ENCODE measurements at regions not wholly inside any gene's neighbourhood (a gene's known extent, or its start where the extent isn't known, plus 50 kb on each side); places are given as distances from the start of the nearest gene placed in this dataset.

- Histone ChIP-seq H3K36me3 (ENCODE audit: control insufficient read depth in 4 of 4, insufficient read depth in 3 of 4, low read depth in 1 of 4, low read length in 3 of 4) (no peaks in the 10 kb centered on the region), H3K4me3 (ENCODE audit: low read depth in 1 of 3, low read length in 3 of 3) (no peak overlapping the region), H3K9me3 (ENCODE audit: control insufficient read depth in 4 of 4, low read length in 3 of 4) (no peaks in the 10 kb centered on the region), H3K4me1 (ENCODE audit: control insufficient read depth in 4 of 4, insufficient read depth in 4 of 4, low read length in 3 of 4) (peaks cover 0 to 4% (median 2%) of the 10 kb centered on the region in 4 donors), H3K27me3 (ENCODE audit: control insufficient read depth in 4 of 4, insufficient read depth in 4 of 4, low read length in 3 of 4) (no peaks in the 10 kb centered on the region), H3K9ac (ENCODE audit: low read depth in 1 of 2, low read length in 2 of 2) (no peak overlapping the region), H3K27ac (ENCODE audit: low read depth in 1 of 2, low read length in 2 of 2) (no peak overlapping the region)
- WGBS, result 39% methylated on average over 1 of the region's 1 CpG
- TF ChIP-seq CTCF (IDR thresholded peaks at IDR 0.05; ENCODE audit: low read depth, low read length, missing input control) (no peak), HNF4A (conservative IDR thresholded peaks at IDR 0.05) (no peak), RAD21 (IDR thresholded peaks at IDR 0.05) (no peak), JUND (IDR thresholded peaks at IDR 0.05) (no peak), GABPA (IDR thresholded peaks at IDR 0.05 in 1 of 2, conservative IDR thresholded peaks at IDR 0.05 in 1 of 2) (no peak), EGR1 (IDR thresholded peaks at IDR 0.05; ENCODE audit: low read depth in 2 of 2) (no peak), HNF4G (IDR thresholded peaks at IDR 0.05) (no peak), NR2F2 (IDR thresholded peaks at IDR 0.05) (no peak), RXRA (IDR thresholded peaks at IDR 0.05) (no peak), YY1 (IDR thresholded peaks at IDR 0.05) (no peak), TAF1 (conservative IDR thresholded peaks at IDR 0.05) (no peak), SP1 (IDR thresholded peaks at IDR 0.05) (no peak)
- TF ChIP-seq, protein P1, sequence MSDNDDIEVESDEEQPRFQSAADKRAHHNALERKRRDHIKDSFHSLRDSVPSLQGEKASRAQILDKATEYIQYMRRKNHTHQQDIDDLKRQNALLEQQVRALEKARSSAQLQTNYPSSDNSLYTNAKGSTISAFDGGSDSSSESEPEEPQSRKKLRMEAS (IDR thresholded peaks at IDR 0.05), result no peak
- TF ChIP-seq, protein P2, sequence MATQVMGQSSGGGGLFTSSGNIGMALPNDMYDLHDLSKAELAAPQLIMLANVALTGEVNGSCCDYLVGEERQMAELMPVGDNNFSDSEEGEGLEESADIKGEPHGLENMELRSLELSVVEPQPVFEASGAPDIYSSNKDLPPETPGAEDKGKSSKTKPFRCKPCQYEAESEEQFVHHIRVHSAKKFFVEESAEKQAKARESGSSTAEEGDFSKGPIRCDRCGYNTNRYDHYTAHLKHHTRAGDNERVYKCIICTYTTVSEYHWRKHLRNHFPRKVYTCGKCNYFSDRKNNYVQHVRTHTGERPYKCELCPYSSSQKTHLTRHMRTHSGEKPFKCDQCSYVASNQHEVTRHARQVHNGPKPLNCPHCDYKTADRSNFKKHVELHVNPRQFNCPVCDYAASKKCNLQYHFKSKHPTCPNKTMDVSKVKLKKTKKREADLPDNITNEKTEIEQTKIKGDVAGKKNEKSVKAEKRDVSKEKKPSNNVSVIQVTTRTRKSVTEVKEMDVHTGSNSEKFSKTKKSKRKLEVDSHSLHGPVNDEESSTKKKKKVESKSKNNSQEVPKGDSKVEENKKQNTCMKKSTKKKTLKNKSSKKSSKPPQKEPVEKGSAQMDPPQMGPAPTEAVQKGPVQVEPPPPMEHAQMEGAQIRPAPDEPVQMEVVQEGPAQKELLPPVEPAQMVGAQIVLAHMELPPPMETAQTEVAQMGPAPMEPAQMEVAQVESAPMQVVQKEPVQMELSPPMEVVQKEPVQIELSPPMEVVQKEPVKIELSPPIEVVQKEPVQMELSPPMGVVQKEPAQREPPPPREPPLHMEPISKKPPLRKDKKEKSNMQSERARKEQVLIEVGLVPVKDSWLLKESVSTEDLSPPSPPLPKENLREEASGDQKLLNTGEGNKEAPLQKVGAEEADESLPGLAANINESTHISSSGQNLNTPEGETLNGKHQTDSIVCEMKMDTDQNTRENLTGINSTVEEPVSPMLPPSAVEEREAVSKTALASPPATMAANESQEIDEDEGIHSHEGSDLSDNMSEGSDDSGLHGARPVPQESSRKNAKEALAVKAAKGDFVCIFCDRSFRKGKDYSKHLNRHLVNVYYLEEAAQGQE (IDR thresholded peaks at IDR 0.05), result no peak
- TF ChIP-seq, protein P3, sequence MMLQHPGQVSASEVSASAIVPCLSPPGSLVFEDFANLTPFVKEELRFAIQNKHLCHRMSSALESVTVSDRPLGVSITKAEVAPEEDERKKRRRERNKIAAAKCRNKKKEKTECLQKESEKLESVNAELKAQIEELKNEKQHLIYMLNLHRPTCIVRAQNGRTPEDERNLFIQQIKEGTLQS (IDR thresholded peaks at IDR 0.05), result no peak
- no peak for DNase-seq (ENCODE audit: low spot score)
These were observed 920.1 kb downstream of the KCNJ2 start for GRCh38 chr17:71089431-71089830.

DNA sequence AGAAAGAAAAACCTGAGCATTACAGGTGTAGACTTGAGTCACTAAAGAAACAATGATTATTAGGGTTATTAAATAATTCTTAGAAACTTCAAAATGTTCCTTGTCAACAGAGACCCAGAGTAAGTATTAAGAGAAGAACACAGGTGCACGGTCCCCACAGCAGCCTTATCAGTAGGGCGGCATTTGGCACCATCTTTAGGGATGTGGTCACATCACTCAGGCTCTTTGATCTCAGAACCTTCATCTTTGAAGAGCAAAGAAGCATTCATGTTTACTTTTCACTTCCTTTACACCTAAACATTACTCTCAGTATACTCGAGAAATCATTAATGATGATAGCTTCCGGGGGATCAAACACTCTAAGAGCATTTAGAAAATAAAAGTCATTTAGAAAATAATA is 928.7 kb downstream of the KCNJ2 start:
- Histone ChIP-seq H3K27ac (ENCODE audit: low read depth in 1 of 2, low read length in 2 of 2) (no peak overlapping the region), H3K36me3 (ENCODE audit: control insufficient read depth in 4 of 4, insufficient read depth in 3 of 4, low read depth in 1 of 4, low read length in 3 of 4) (no peaks in the 10 kb centered on the region), H3K4me1 (ENCODE audit: control insufficient read depth in 4 of 4, insufficient read depth in 4 of 4, low read length in 3 of 4) (peaks cover 0 to 5% (median 0%) of the 10 kb centered on the region in 4 donors), H3K27me3 (ENCODE audit: control insufficient read depth in 4 of 4, insufficient read depth in 4 of 4, low read length in 3 of 4) (no peaks in the 10 kb centered on the region), H3K9ac (ENCODE audit: low read depth in 1 of 2, low read length in 2 of 2) (no peak overlapping the region), H3K4me3 (ENCODE audit: low read depth in 1 of 3, low read length in 3 of 3) (no peak overlapping the region), H3K9me3 (ENCODE audit: control insufficient read depth in 4 of 4, low read length in 3 of 4) (no peaks in the 10 kb centered on the region)
- DNase-seq (ENCODE audit: low spot score), result no peak
- TF ChIP-seq NR2F2 (IDR thresholded peaks at IDR 0.05) (no peak), EGR1 (IDR thresholded peaks at IDR 0.05; ENCODE audit: low read depth in 2 of 2) (no peak), GABPA (IDR thresholded peaks at IDR 0.05 in 1 of 2, conservative IDR thresholded peaks at IDR 0.05 in 1 of 2) (no peak)
- TF ChIP-seq, protein P4, sequence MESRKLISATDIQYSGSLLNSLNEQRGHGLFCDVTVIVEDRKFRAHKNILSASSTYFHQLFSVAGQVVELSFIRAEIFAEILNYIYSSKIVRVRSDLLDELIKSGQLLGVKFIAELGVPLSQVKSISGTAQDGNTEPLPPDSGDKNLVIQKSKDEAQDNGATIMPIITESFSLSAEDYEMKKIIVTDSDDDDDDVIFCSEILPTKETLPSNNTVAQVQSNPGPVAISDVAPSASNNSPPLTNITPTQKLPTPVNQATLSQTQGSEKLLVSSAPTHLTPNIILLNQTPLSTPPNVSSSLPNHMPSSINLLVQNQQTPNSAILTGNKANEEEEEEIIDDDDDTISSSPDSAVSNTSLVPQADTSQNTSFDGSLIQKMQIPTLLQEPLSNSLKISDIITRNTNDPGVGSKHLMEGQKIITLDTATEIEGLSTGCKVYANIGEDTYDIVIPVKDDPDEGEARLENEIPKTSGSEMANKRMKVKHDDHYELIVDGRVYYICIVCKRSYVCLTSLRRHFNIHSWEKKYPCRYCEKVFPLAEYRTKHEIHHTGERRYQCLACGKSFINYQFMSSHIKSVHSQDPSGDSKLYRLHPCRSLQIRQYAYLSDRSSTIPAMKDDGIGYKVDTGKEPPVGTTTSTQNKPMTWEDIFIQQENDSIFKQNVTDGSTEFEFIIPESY (IDR thresholded peaks at IDR 0.05), result no peak
- TF ChIP-seq, protein P1 (IDR thresholded peaks at IDR 0.05), result no peak
- WGBS, result 82% methylated on average over 4 of the region's 4 CpGs

All from liver (tissue), 8 donors.